H1 (cell line): ENCODE measurements at regions not wholly inside any gene's neighbourhood (a gene's known extent, or its start where the extent isn't known, plus 50 kb on each side); places are given as distances from the start of the nearest gene placed in this dataset.

ENCODE experiments used
- CTCF ChIA-PET: fragments of 300-600 bp; sonication (Branson Sonifier 250); formaldehyde crosslinking; loops from one replicate; lab custom pipeline; 2021; ENCODE audit not compliant: partially characterized antibody; lab: Charles Lee
- POLR2A ChIA-PET: fragments of 300-600 bp; sonication (Branson Sonifier 250); formaldehyde crosslinking; loops from one replicate; lab custom pipeline; 2021; ENCODE audit warnings: inconsistent platforms; ENCODE audit not compliant: partially characterized antibody; lab: Charles Lee
- DNase-seq, 2 experiments: peaks; one replicate each; pipeline versions ENCODE4 v3.0.0 to v3.0.0-alpha.2; 2010 to 2022; ENCODE audit warnings: low spot score in 2 of 2, low read depth in 1 of 2, mixed read lengths in 1 of 2
- FAIRE-seq: peaks from 2 replicates; lab custom pipeline; 2011; peaks lifted over from hg19 to GRCh38; lab: Jason Lieb, UNC
- H2AFZ ChIP-seq: 2 replicates; pipeline ENCODE4 v1.8.1; 2012; ENCODE audit warnings: low read length, inconsistent platforms
- H2AK5ac ChIP-seq: 2 replicates; pipeline ENCODE4 v1.6.1; 2013; ENCODE audit warnings: low read depth, low read length
- H2BK120ac ChIP-seq: replicated peaks from 2 replicates; pipeline ENCODE3; 2013; ENCODE audit warnings: low read depth, low read length, inconsistent platforms
- H2BK12ac ChIP-seq: 2 replicates; pipeline ENCODE4 v1.6.1; 2013; ENCODE audit warnings: low read depth, low read length
- H2BK15ac ChIP-seq: 2 replicates; pipeline ENCODE4 v1.6.1; 2013; ENCODE audit warnings: low read length
- H2BK20ac ChIP-seq: 2 replicates; pipeline ENCODE4 v1.6.1; 2013; ENCODE audit warnings: low read length
- H2BK5ac ChIP-seq: 2 replicates; pipeline ENCODE4 v1.6.1; 2013; ENCODE audit warnings: low read depth, low read length
- H3K14ac ChIP-seq: 2 replicates; pipeline ENCODE4 v1.6.1; 2013; ENCODE audit warnings: inconsistent platforms; ENCODE audit not compliant: insufficient read length
- H3K18ac ChIP-seq: 2 replicates; pipeline ENCODE4 v1.6.1; 2013; ENCODE audit warnings: low read length; ENCODE audit errors: extremely low read depth
- H3K23ac ChIP-seq: 2 replicates; pipeline ENCODE4 v1.6.1; 2013; ENCODE audit warnings: inconsistent platforms; ENCODE audit not compliant: insufficient read length
- H3K23me2 ChIP-seq: 2 replicates; pipeline ENCODE4 v1.6.1; 2013; ENCODE audit warnings: low read depth, low read length
- H3K27ac ChIP-seq: 2 replicates; pipeline ENCODE4 v1.6.1; 2011; ENCODE audit warnings: low read depth, low read length, inconsistent platforms
- H3K27me3 ChIP-seq, 4 experiments: replicated peaks in 1 of 4; 1 replicate in 1 of 4; 2 replicates in 3 of 4; pipeline versions ENCODE4 v1.6.1 to v1.8.1; 2011 to 2013; ENCODE audit warnings: low read length in 3 of 4, mild to moderate bottlenecking in 3 of 4, inconsistent platforms in 2 of 4, mixed read lengths in 2 of 4, moderate library complexity in 1 of 4; ENCODE audit not compliant: control insufficient read depth in 3 of 4, insufficient read depth in 3 of 4; ENCODE audit errors: extremely low read depth in 1 of 4
- H3K36me3 ChIP-seq, 4 experiments: 2 replicates each; pipeline versions ENCODE4 v1.6.1 to v1.8.1; 2011 to 2013; ENCODE audit warnings: mild to moderate bottlenecking in 4 of 4, low read length in 3 of 4, moderate library complexity in 2 of 4, control low read depth in 1 of 4, inconsistent platforms in 1 of 4; ENCODE audit not compliant: insufficient read depth in 4 of 4, control insufficient read depth in 2 of 4
- H3K4ac ChIP-seq: replicated peaks from 2 replicates; pipeline ENCODE3; 2013; ENCODE audit warnings: low read length, low read depth, mixed read lengths, inconsistent platforms; ENCODE audit not compliant: insufficient read length
- H3K4me1 ChIP-seq, 4 experiments: replicated peaks in 1 of 4; 1 replicate in 1 of 4; 2 replicates in 3 of 4; pipeline versions ENCODE4 v1.6.1 to v1.8.1; 2011 to 2013; ENCODE audit warnings: low read length in 3 of 4, inconsistent platforms in 2 of 4, mixed read lengths in 1 of 4; ENCODE audit not compliant: insufficient read depth in 4 of 4, control insufficient read depth in 3 of 4
- H3K4me2 ChIP-seq, 2 experiments: 2 replicates each; pipeline versions ENCODE4 v1.6.1 to v1.8.1; 2011 to 2013; ENCODE audit warnings: low read depth in 2 of 2, low read length in 2 of 2, control low read depth in 1 of 2, inconsistent platforms in 1 of 2, mild to moderate bottlenecking in 1 of 2; ENCODE audit not compliant: insufficient read depth in 1 of 2
- H3K4me3 ChIP-seq, 4 experiments: fragments of 200-600, 300-600 bp in 1 of 4; sonication (generic), shearing (Covaris generic), sonication (Bioruptor Twin) in 1 of 4; 2 replicates each; pipeline versions ENCODE4 v1.5.1 to v1.8.1; 2011 to 2016; ENCODE audit warnings: low read length in 4 of 4, low read depth in 3 of 4, control low read depth in 2 of 4, inconsistent platforms in 2 of 4, mild to moderate bottlenecking in 2 of 4, mixed read lengths in 1 of 4, moderate library complexity in 1 of 4; ENCODE audit not compliant: insufficient read depth in 2 of 4; ENCODE audit errors: extremely low read depth in 1 of 4
- H3K56ac ChIP-seq: replicated peaks from 2 replicates; pipeline ENCODE3; 2013; ENCODE audit warnings: low read depth, mild to moderate bottlenecking, mixed read lengths, low read length, inconsistent platforms; ENCODE audit not compliant: insufficient read length
- H3K79me1 ChIP-seq: 2 replicates; pipeline ENCODE4 v1.6.1; 2013; ENCODE audit warnings: low read depth, low read length, control low read depth
- H3K79me2 ChIP-seq, 2 experiments: 2 replicates each; pipeline versions ENCODE4 v1.6.1 to v1.8.1; 2012 to 2013; ENCODE audit warnings: low read length in 2 of 2, mild to moderate bottlenecking in 2 of 2, inconsistent platforms in 1 of 2; ENCODE audit not compliant: insufficient read depth in 2 of 2, control insufficient read depth in 1 of 2
- H3K9ac ChIP-seq, 4 experiments: replicated peaks in 1 of 4; 1 replicate in 1 of 4; 2 replicates in 3 of 4; pipeline versions ENCODE4 v1.6.1 to v1.8.1; 2011 to 2013; ENCODE audit warnings: low read depth in 3 of 4, low read length in 3 of 4, control low read depth in 2 of 4, mild to moderate bottlenecking in 2 of 4, moderate library complexity in 2 of 4, inconsistent platforms in 1 of 4; ENCODE audit errors: extremely low read depth in 1 of 4
- H3K9me3 ChIP-seq, 2 experiments: 2 replicates each; pipeline versions ENCODE4 v1.6.1 to v1.8.1; 2012 to 2013; ENCODE audit warnings: mild to moderate bottlenecking in 2 of 2, moderate library complexity in 2 of 2, control low read depth in 1 of 2, inconsistent platforms in 1 of 2, low read depth in 1 of 2, low read length in 1 of 2, mixed read lengths in 1 of 2; ENCODE audit not compliant: insufficient read depth in 2 of 2
- H4K20me1 ChIP-seq, 2 experiments: replicated peaks in 1 of 2; 2 replicates each; pipeline versions ENCODE3 to v1.8.1; 2011 to 2013; ENCODE audit warnings: inconsistent platforms in 2 of 2, low read length in 2 of 2, mild to moderate bottlenecking in 1 of 2; ENCODE audit not compliant: insufficient read depth in 2 of 2, control insufficient read depth in 1 of 2
- H4K5ac ChIP-seq: 2 replicates; pipeline ENCODE4 v1.6.1; 2013; ENCODE audit warnings: low read length, low read depth, mixed read lengths, inconsistent platforms; ENCODE audit not compliant: insufficient read length
- H4K8ac ChIP-seq: 2 replicates; pipeline ENCODE4 v1.8.0; 2013; ENCODE audit warnings: mild to moderate bottlenecking, moderate library complexity, low read length, inconsistent platforms; ENCODE audit not compliant: insufficient read depth; ENCODE audit errors: extremely low read depth
- H4K91ac ChIP-seq: replicated peaks from 2 replicates; pipeline ENCODE3; 2013; ENCODE audit warnings: low read length, mixed read lengths, inconsistent platforms; ENCODE audit not compliant: insufficient read length
- CEBPB ChIP-seq: IDR thresholded peaks from 2 replicates; pipeline ENCODE4 v1.6.1; 2012; ENCODE audit warnings: low read depth, low read length
- SUZ12 ChIP-seq: fragments of 200-600 bp; sonication (generic); IDR thresholded peaks from 2 replicates; pipeline ENCODE4 v1.6.1; 2012; ENCODE audit warnings: mild to moderate bottlenecking, inconsistent platforms, low read length, moderate library complexity, mixed read lengths
- WGBS, 2 experiments: shearing (Covaris generic) in 1 of 2; methylation state at CpG; one replicate each; pipeline versions ENCODE4 v1.1.6 to v1.1.7; 2013 to 2015; ENCODE audit warnings: low lambda C conversion rate in 2 of 2, mixed read lengths in 2 of 2, inconsistent platforms in 1 of 2, low coverage in 1 of 2, missing lambda C conversion rate in 1 of 2; ENCODE audit not compliant: insufficient replicate concordance in 2 of 2, insufficient coverage in 1 of 2, insufficient read length in 1 of 2; ENCODE audit errors: extremely low coverage in 1 of 2, missing lambda C conversion rate in 1 of 2; 5-methylcytosine and 5-hydroxymethylcytosine counted together

DNA sequence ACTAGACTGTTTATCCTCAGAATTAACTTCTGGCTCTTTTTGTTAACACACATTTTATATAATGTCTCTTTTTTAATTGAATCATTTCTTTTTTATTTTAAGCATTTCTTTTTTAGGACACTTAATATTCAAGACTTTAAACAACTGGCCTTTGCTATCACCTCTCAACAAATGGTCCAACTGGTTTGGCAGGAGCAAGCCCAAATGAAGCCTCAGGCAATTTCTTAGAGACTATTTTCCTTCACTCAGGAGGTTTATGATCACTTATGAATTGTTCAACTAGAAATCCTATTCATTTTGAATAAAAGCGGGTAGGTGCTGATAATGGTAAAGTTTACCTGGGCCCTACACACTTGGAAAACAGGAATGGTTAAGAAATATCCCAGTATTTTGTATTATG lies 705.6 kb upstream of the GBE1 start:
- DNase-seq, result no peak
- Histone ChIP-seq H3K56ac (no peak overlapping the region), H3K36me3 (no peaks in the 10 kb centered on the region), H3K4ac (no peak overlapping the region), H4K8ac (no peak overlapping the region), H3K4me3 (no peak overlapping the region), H3K14ac (no peak overlapping the region), H3K23me2 (no peaks in the 10 kb centered on the region; the same call in 1 of the 2 replicates), H2AFZ (no peak overlapping the region), H4K5ac (no peak overlapping the region), H3K79me2 (no peaks in the 10 kb centered on the region), H2BK20ac (no peak overlapping the region), H3K18ac (no peak overlapping the region), H2BK5ac (no peak overlapping the region), H4K20me1 (no peaks in the 10 kb centered on the region), H3K9ac (no peak overlapping the region), H3K9me3 (no peaks in the 10 kb centered on the region), H2AK5ac (no peak overlapping the region), H3K23ac (no peak overlapping the region), H3K4me1 (no peaks in the 10 kb centered on the region), H4K91ac (no peak overlapping the region), H3K79me1 (no peaks in the 10 kb centered on the region), H2BK15ac (no peak overlapping the region), H2BK120ac (no peak overlapping the region), H3K4me2 (no peak overlapping the region), H3K27me3 (no peaks in the 10 kb centered on the region), H2BK12ac (no peak overlapping the region), H3K27ac (no peak overlapping the region)
- POLR2A ChIA-PET, result no interaction called here
- CTCF ChIA-PET, result no interaction called here
- 94% methylated on average over 1 of the region's 1 CpG; no CpG with 5 or more reads in 1 of the 2 experiments for WGBS, 2 experiments
- no peak for FAIRE-seq
- TF ChIP-seq CEBPB (no peak), SUZ12 (no peak)
